ENCODE measurements at regions not wholly inside any gene's neighbourhood (a gene's known extent, or its start where the extent isn't known, plus 50 kb on each side); places are given as distances from the start of the nearest gene placed in this dataset.

DNA sequence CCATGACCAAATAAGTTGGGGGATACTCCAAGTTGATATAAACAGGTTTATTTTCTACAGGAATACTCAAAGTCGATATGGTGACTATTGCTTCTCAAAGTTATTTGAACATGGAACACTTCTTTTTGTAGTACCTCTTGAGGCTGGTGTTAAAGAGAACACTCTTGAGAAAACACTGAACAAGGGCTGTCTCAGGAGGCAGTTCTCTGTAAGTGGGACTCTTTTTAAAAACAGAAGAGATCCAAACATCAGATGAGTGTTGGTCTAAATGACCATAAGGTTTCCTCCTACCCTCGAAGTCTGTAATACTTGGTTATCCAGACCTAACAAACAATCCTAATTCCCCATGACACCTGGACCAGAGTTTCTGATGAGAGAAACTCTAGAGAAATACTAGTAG is 223.2 kb upstream of the TEX13C start:
- TF ChIP-seq, protein P1, sequence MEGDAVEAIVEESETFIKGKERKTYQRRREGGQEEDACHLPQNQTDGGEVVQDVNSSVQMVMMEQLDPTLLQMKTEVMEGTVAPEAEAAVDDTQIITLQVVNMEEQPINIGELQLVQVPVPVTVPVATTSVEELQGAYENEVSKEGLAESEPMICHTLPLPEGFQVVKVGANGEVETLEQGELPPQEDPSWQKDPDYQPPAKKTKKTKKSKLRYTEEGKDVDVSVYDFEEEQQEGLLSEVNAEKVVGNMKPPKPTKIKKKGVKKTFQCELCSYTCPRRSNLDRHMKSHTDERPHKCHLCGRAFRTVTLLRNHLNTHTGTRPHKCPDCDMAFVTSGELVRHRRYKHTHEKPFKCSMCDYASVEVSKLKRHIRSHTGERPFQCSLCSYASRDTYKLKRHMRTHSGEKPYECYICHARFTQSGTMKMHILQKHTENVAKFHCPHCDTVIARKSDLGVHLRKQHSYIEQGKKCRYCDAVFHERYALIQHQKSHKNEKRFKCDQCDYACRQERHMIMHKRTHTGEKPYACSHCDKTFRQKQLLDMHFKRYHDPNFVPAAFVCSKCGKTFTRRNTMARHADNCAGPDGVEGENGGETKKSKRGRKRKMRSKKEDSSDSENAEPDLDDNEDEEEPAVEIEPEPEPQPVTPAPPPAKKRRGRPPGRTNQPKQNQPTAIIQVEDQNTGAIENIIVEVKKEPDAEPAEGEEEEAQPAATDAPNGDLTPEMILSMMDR (IDR thresholded peaks at IDR 0.05; ENCODE audit: insufficient read depth, low read depth, low read length) = no peak
- no peak for TF ChIP-seq EZH2 (IDR thresholded peaks at IDR 0.05; ENCODE audit: insufficient read depth, low read length)
